GM12872 (cell line): ENCODE measurements at regions not wholly inside any gene's neighbourhood (a gene's known extent, or its start where the extent isn't known, plus 50 kb on each side); places are given as distances from the start of the nearest gene placed in this dataset.

Experiments used
- CTCF ChIP-seq: IDR thresholded peaks from 3 replicates; pipeline ENCODE4 v1.5.1; 2011; ENCODE audit warnings: low read depth, mild to moderate bottlenecking, low read length, moderate library complexity; ENCODE audit not compliant: insufficient read depth

- no peak for TF ChIP-seq CTCF
Observed at GRCh38 chr6:14393910-14394309, 276.3 kb downstream of the CD83 start.

GRCh38 chr6:14396392-14396791, 278.8 kb downstream of the CD83 start:
- TF ChIP-seq CTCF, result no peak

GRCh38 chr6:14396826-14397517, 279.4 kb downstream of the CD83 start:
- TF ChIP-seq CTCF, result peak; percentile 47; the same call in 2 of the 3 replicates

GRCh38 chr6:14397518-14397901, 279.9 kb downstream of the CD83 start:
- no peak for TF ChIP-seq CTCF

GRCh38 chr6:14398953-14399352, 281.4 kb downstream of the CD83 start:
- TF ChIP-seq CTCF, result no peak

- TF ChIP-seq CTCF, result no peak
Observed at GRCh38 chr6:14399635-14400034, 282.1 kb downstream of the CD83 start.

GRCh38 chr6:14401246-14401645, 283.7 kb downstream of the CD83 start:
- no peak for TF ChIP-seq CTCF
